GM12878 (cell line): ENCODE measurements at regions not wholly inside any gene's neighbourhood (a gene's known extent, or its start where the extent isn't known, plus 50 kb on each side); places are given as distances from the start of the nearest gene placed in this dataset.

ENCODE experiments used
- ATAC-seq: fragments of 200-7000 bp; cut with Tn5 transposase; 3 replicates; pipeline ENCODE4 v1.9.1; 2020; ENCODE audit warnings: mild to moderate bottlenecking, moderate library complexity
- BruUV-seq: library from RNA; stranded (reverse); fragments of 400-500 nt; replicated peaks from 2 replicates; lab custom pipeline; 2021; lab: Mats Ljungman, UMichigan
- CTCF ChIA-PET: fragments of 300-600 bp; sonication (Branson Sonifier 250); formaldehyde crosslinking; extraction: SDS; loops from one replicate; lab custom pipeline; 2021; ENCODE audit warnings: inconsistent platforms; lab: Yijun Ruan, JAX
- POLR2A ChIA-PET: fragments of 350-600 bp; formaldehyde crosslinking; extraction: SDS; loops from one replicate; lab custom pipeline; 2021; ENCODE audit warnings: inconsistent platforms; lab: Charles Lee
- RAD21 ChIA-PET: fragments of 300-600 bp; sonication (Branson Sonifier 250); formaldehyde crosslinking; loops from one replicate; lab custom pipeline; 2023; ENCODE audit warnings: antibody characterized with exemption; ENCODE audit not compliant: unreplicated experiment; lab: Charles Lee
- SMC1A ChIA-PET: fragments of 300-600 bp; sonication (Branson Sonifier 250); formaldehyde crosslinking; loops from one replicate; lab custom pipeline; 2023; ENCODE audit not compliant: unreplicated experiment, uncharacterized antibody; lab: Charles Lee
- DNase-seq: peaks from one replicate; pipeline ENCODE4 v3.0.0-alpha.2; 2011; ENCODE audit warnings: low read depth, low spot score
- FAIRE-seq: peaks from 3 replicates; lab custom pipeline; 2011; peaks lifted over from hg19 to GRCh38; lab: Jason Lieb, UNC
- H2AFZ ChIP-seq: 2 replicates; pipeline ENCODE4 v1.6.0; 2011; ENCODE audit warnings: low read depth, low read length, control low read depth; ENCODE audit not compliant: control insufficient read depth
- H3K27ac ChIP-seq: 2 replicates; pipeline ENCODE4 v1.5.1; 2011; ENCODE audit warnings: control low read depth; ENCODE audit not compliant: control insufficient read depth, insufficient read depth
- H3K27me3 ChIP-seq, 2 experiments: replicated peaks in 1 of 2; 2 replicates each; pipeline versions ENCODE4 v1.6.0 to v1.6.1; 2011; ENCODE audit warnings: low read length in 1 of 2; ENCODE audit not compliant: control insufficient read depth in 2 of 2, insufficient read depth in 2 of 2
- H3K36me3 ChIP-seq, 2 experiments: 2 replicates each; pipeline ENCODE4 v1.5.1; 2011; ENCODE audit warnings: low read length in 1 of 2; ENCODE audit not compliant: control insufficient read depth in 2 of 2, insufficient read depth in 2 of 2
- H3K4me1 ChIP-seq: 2 replicates; pipeline ENCODE4 v1.6.1; 2011; ENCODE audit warnings: mild to moderate bottlenecking, low read length, moderate library complexity, mixed read lengths; ENCODE audit not compliant: control insufficient read depth, insufficient read depth
- H3K4me2 ChIP-seq: 2 replicates; pipeline ENCODE4 v1.6.0; 2011; ENCODE audit warnings: control low read depth; ENCODE audit not compliant: control insufficient read depth, insufficient read depth
- H3K4me3 ChIP-seq: fragments of 200-600 bp; sonication (generic); 2 replicates; pipeline ENCODE4 v1.5.1; 2016
- H3K79me2 ChIP-seq: 2 replicates; pipeline ENCODE4 v1.6.0; 2011; ENCODE audit warnings: low read length; ENCODE audit not compliant: control insufficient read depth, insufficient read depth
- H3K9ac ChIP-seq: 2 replicates; pipeline ENCODE4 v1.8.0; 2011; ENCODE audit warnings: low read length, control low read depth, mixed read lengths; ENCODE audit not compliant: control insufficient read depth, insufficient read depth
- H3K9me3 ChIP-seq: replicated peaks from 3 replicates; pipeline ENCODE4 v1.5.1; 2011; ENCODE audit warnings: mild to moderate bottlenecking, low read length; ENCODE audit not compliant: control insufficient read depth, insufficient read depth
- H4K20me1 ChIP-seq: 2 replicates; pipeline ENCODE4 v1.6.0; 2011; ENCODE audit not compliant: control insufficient read depth, insufficient read depth
- BCLAF1 ChIP-seq: fragments of 450-650 bp; IDR thresholded peaks from 2 replicates; pipeline ENCODE4 v1.6.1; 2017; ENCODE audit warnings: antibody characterized with exemption, mild to moderate bottlenecking, moderate library complexity
- CBX3 ChIP-seq: fragments of 200-600 bp; sonication (generic); IDR thresholded peaks from 2 replicates; pipeline ENCODE4 v1.6.1; 2016; ENCODE audit warnings: low read depth, borderline replicate concordance
- CEBPB ChIP-seq, 2 experiments: fragments of 150-350 bp in 1 of 2; IDR thresholded peaks; 2 replicates each; pipeline ENCODE4 v1.6.1; 2012 to 2014; ENCODE audit warnings: low read depth in 2 of 2, low read length in 2 of 2, borderline replicate concordance in 1 of 2, inconsistent platforms in 1 of 2
- IKZF1 ChIP-seq: fragments of 450-650 bp; conservative IDR thresholded peaks from 2 replicates; pipeline ENCODE4 v1.6.1; 2017; ENCODE audit warnings: antibody characterized with exemption, mild to moderate bottlenecking
- MTA3 ChIP-seq: IDR thresholded peaks from 2 replicates; pipeline ENCODE4 v1.6.1; 2012; ENCODE audit warnings: low read length, inconsistent platforms, borderline replicate concordance
- NRF1 ChIP-seq: conservative IDR thresholded peaks from 2 replicates; pipeline ENCODE4 v1.6.1; 2011; ENCODE audit warnings: mild to moderate bottlenecking, low read depth, low read length, improper control_type of control experiment
- RFX5 ChIP-seq: IDR thresholded peaks from 2 replicates; pipeline ENCODE4 v1.6.1; 2011; ENCODE audit warnings: low read depth, low read length, improper control_type of control experiment
- SRF ChIP-seq, 2 experiments: IDR thresholded peaks; 2 replicates each; pipeline ENCODE4 v1.6.1; 2011; ENCODE audit warnings: low read depth in 2 of 2, low read length in 2 of 2, mild to moderate bottlenecking in 1 of 2, moderate library complexity in 1 of 2
- TBL1XR1 ChIP-seq: IDR thresholded peaks from 2 replicates; pipeline ENCODE4 v1.6.1; 2012; ENCODE audit warnings: low read depth, low read length, improper control_type of control experiment
- TCF7 ChIP-seq: IDR thresholded peaks from 2 replicates; pipeline ENCODE4 v1.6.1; 2014; ENCODE audit warnings: antibody characterized with exemption, borderline replicate concordance
- ZNF217 ChIP-seq: fragments of 450-650 bp; IDR thresholded peaks from 2 replicates; pipeline ENCODE4 v1.6.1; 2017; ENCODE audit warnings: antibody characterized with exemption, mild to moderate bottlenecking
- WGBS: methylation state at CpG from one replicate; pipeline ENCODE4 v1.1.6; 2016; ENCODE audit warnings: low lambda C conversion rate; ENCODE audit not compliant: insufficient replicate concordance, insufficient coverage; ENCODE audit errors: missing lambda C conversion rate; 5-methylcytosine and 5-hydroxymethylcytosine counted together
- in situ Hi-C: fragments of 300-500 bp; cut with MboI; formaldehyde crosslinking; loops from 9 replicates; pipeline ENCODE4 v1.14.3; 2018; ENCODE audit warnings: mixed read lengths
- intact Hi-C: fragments of 100-400 bp; cut with micrococcal nuclease; formaldehyde crosslinking; loops from one replicate; pipeline ENCODE4 v1.14.2; 2022; ENCODE audit not compliant: unreplicated experiment

GRCh38 chr20:24738981-24739633, 210.0 kb upstream of the CST7 start:
- TF ChIP-seq TCF7 (0 out of 2 replicates have a peak, but pooled peaks have one; percentile 11), CEBPB (IDR thresholded peaks at IDR 0.05; ENCODE audit: borderline replicate concordance in 1 of 2, low read depth in 2 of 2, low read length in 2 of 2) (no peak)
- ATAC-seq (peak; percentile 54), DNase-seq (peak; percentile 9), FAIRE-seq (peak; percentile 73)
- BruUV-seq: no TSS peak
- H3K27me3 ChIP-seq: no peaks in the 10 kb centered on the region
- in situ Hi-C loops (no loop called here), intact Hi-C loops (no loop called here)
- H3K9ac ChIP-seq: no peak overlapping the region
- SMC1A ChIA-PET: no interaction called here
- H3K27ac ChIP-seq: no peak overlapping the region
- CTCF ChIA-PET: no interaction called here
- H3K36me3 ChIP-seq: no peaks in the 10 kb centered on the region
- POLR2A ChIA-PET: no interaction called here
- peak overlapping the region; percentile 87 for H2AFZ ChIP-seq
- no peaks in the 10 kb centered on the region for H3K79me2 ChIP-seq
- no peaks in the 10 kb centered on the region for H3K9me3 ChIP-seq
- H3K4me2 ChIP-seq: peak overlapping the region; percentile 85
- RAD21 ChIA-PET: no interaction called here
- no peaks in the 10 kb centered on the region for H4K20me1 ChIP-seq
- WGBS: 8% methylated on average over 7 of the region's 7 CpGs
- peaks cover 4% of the 10 kb centered on the region for H3K4me1 ChIP-seq
- 0 out of 2 replicates have a peak overlapping the region, but pooled peaks have one; percentile 15 for H3K4me3 ChIP-seq

- Histone ChIP-seq H2AFZ (no peak overlapping the region; the same call in 1 of the 2 replicates), H3K27ac (no peak overlapping the region), H3K27me3 (no peaks in the 10 kb centered on the region), H3K9me3 (no peaks in the 10 kb centered on the region), H3K9ac (no peak overlapping the region), H3K4me3 (no peak overlapping the region), H3K4me1 (peaks cover 4% of the 10 kb centered on the region), H4K20me1 (no peaks in the 10 kb centered on the region), H3K79me2 (no peaks in the 10 kb centered on the region), H3K4me2 (peak overlapping the region; percentile 85), H3K36me3 (no peaks in the 10 kb centered on the region)
- POLR2A ChIA-PET: no interaction called here
- BruUV-seq: no TSS peak
- WGBS: 41% methylated on average over 1 of the region's 1 CpG
- intact Hi-C loops: no loop called here
- in situ Hi-C loops: no loop called here
- CTCF ChIA-PET: no interaction called here
- DNase-seq: no peak
- no peak for ATAC-seq
- RAD21 ChIA-PET: no interaction called here
- no peak for FAIRE-seq
- SMC1A ChIA-PET: no interaction called here
- TF ChIP-seq NRF1 (no peak), SRF (IDR thresholded peaks at IDR 0.05; ENCODE audit: low read depth in 2 of 2, low read length in 2 of 2) (no peak), CBX3 (no peak), RFX5 (no peak), IKZF1 (no peak), ZNF217 (no peak), TBL1XR1 (no peak), BCLAF1 (no peak), MTA3 (no peak)
These were observed 209.3 kb upstream of the CST7 start for GRCh38 chr20:24739746-24740145.
